Cardiac muscle cell (in vitro differentiated cells and primary cell): ENCODE measurements at regions not wholly inside any gene's neighbourhood (a gene's known extent, or its start where the extent isn't known, plus 50 kb on each side); places are given as distances from the start of the nearest gene placed in this dataset.

Experiments
- DNase-seq, 2 donors: peaks; one replicate each; pipeline versions ENCODE4 v3.0.0 to v3.0.0-alpha.2; 2010 to 2017; ENCODE audit warnings: low read depth in 1 of 2, low spot score in 1 of 2
- H3K27ac ChIP-seq: fragments of 200-600 bp; sonication (generic); 2 replicates; pipeline ENCODE4 v1.5.1; 2016
- H3K27me3 ChIP-seq: fragments of 200-600 bp; sonication (generic); 2 replicates; pipeline ENCODE4 v1.6.0; 2016; ENCODE audit warnings: control low read depth
- H3K36me3 ChIP-seq: fragments of 200-600 bp; sonication (generic); 2 replicates; pipeline ENCODE4 v1.5.1; 2016; ENCODE audit warnings: control low read depth
- H3K4me1 ChIP-seq: fragments of 200-600 bp; sonication (generic); 2 replicates; pipeline ENCODE4 v1.8.1; 2017; ENCODE audit warnings: low read depth, mild to moderate bottlenecking, mixed run types
- H3K4me3 ChIP-seq: fragments of 200-600 bp; sonication (generic); 2 replicates; pipeline ENCODE4 v1.5.1; 2016; ENCODE audit warnings: mild to moderate bottlenecking
- H3K9me3 ChIP-seq: fragments of 200-600 bp; sonication (generic); 2 replicates; pipeline ENCODE4 v1.5.1; 2017; ENCODE audit warnings: low read depth, mild to moderate bottlenecking, control low read depth
- CTCF ChIP-seq: IDR thresholded peaks from 2 replicates; pipeline ENCODE4 v1.5.1; 2012; ENCODE audit warnings: low read depth, mild to moderate bottlenecking, low read length

- Histone ChIP-seq H3K4me3 (no peak overlapping the region), H3K36me3 (no peaks in the 10 kb centered on the region), H3K9me3 (no peaks in the 10 kb centered on the region), H3K27me3 (no peaks in the 10 kb centered on the region), H3K27ac (no peak overlapping the region), H3K4me1 (no peaks in the 10 kb centered on the region)
- TF ChIP-seq CTCF, result no peak
- DNase-seq, result no peak
Observed at GRCh38 chr15:36175186-36175740, 404.2 kb upstream of the CDIN1 start.

- no peak overlapping the region for H3K4me3 ChIP-seq
- no peak overlapping the region for H3K27ac ChIP-seq
- no peak for DNase-seq
- no peaks in the 10 kb centered on the region for H3K36me3 ChIP-seq
- no peaks in the 10 kb centered on the region for H3K27me3 ChIP-seq
- H3K4me1 ChIP-seq, result no peaks in the 10 kb centered on the region
- H3K9me3 ChIP-seq, result no peaks in the 10 kb centered on the region
- no peak for TF ChIP-seq CTCF
Observed at GRCh38 chr15:36175741-36176291, 403.6 kb upstream of the CDIN1 start.

GRCh38 chr15:36177590-36178302, 401.7 kb upstream of the CDIN1 start:
- Histone ChIP-seq H3K27me3 (no peaks in the 10 kb centered on the region), H3K4me3 (no peak overlapping the region), H3K36me3 (no peaks in the 10 kb centered on the region), H3K4me1 (no peaks in the 10 kb centered on the region), H3K9me3 (no peaks in the 10 kb centered on the region), H3K27ac (no peak overlapping the region)
- no peak for DNase-seq
- no peak for TF ChIP-seq CTCF

GRCh38 chr15:36178303-36178633, 401.2 kb upstream of the CDIN1 start:
- Histone ChIP-seq H3K4me1 (no peaks in the 10 kb centered on the region), H3K36me3 (no peaks in the 10 kb centered on the region), H3K27me3 (no peaks in the 10 kb centered on the region), H3K9me3 (no peaks in the 10 kb centered on the region), H3K4me3 (no peak overlapping the region), H3K27ac (no peak overlapping the region)
- TF ChIP-seq CTCF, result no peak
- no peak for DNase-seq

- no peaks in the 10 kb centered on the region for H3K36me3 ChIP-seq
- no peak overlapping the region for H3K27ac ChIP-seq
- no peaks in the 10 kb centered on the region for H3K27me3 ChIP-seq
- TF ChIP-seq CTCF, result no peak
- H3K4me3 ChIP-seq, result no peak overlapping the region
- no peaks in the 10 kb centered on the region for H3K4me1 ChIP-seq
- DNase-seq, result no peak
- H3K9me3 ChIP-seq, result no peaks in the 10 kb centered on the region
Observed at GRCh38 chr15:36183201-36183600, 396.2 kb upstream of the CDIN1 start.
